Stimulated activated CD4-positive, alpha-beta T cell treated with anti-CD3 and anti-CD28 coated beads, Interleukin-2, amount 100 ng/mL, for 24 hours (primary cell): ENCODE measurements at regions not wholly inside any gene's neighbourhood (a gene's known extent, or its start where the extent isn't known, plus 50 kb on each side); places are given as distances from the start of the nearest gene placed in this dataset.
"Not testable (repeated sequence)": the region's sequence is repeated elsewhere in the genome, so short reads cannot be mapped to it uniquely, and the experiment has no call there.

Source experiments
- DNase-seq, 2 donors: peaks; one replicate each; pipeline ENCODE4 v3.0.0-alpha.2; 2020

DNA sequence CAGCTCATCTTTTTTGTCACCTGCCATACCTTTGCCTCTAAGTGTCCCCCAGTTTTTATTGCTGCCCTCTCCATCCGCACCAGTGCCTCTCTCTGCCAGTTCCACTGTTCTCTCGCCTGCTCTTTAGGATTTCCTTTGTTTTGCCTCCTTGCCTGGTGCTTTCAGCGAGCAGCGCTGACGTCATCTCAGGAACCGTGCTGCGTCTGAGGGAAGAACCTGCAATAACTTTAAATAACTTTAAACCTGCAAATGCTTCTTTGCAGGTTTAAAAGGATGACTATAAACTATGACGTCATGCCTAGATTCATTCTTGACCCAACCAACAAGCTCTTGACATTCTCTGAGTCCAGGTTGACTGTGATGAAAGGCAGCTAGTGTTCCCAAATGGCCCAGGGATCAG lies 105.1 kb downstream of the LRRC74B start:
- peak in 1 of 2 donors; percentile 15 for DNase-seq

GRCh38 chr22:21187841-21188240 lies 142.1 kb downstream of the LRRC74B start:
- not testable (repeated sequence) for DNase-seq

- DNase-seq = not testable (repeated sequence)
Observed at GRCh38 chr22:21212054-21212453, 166.3 kb downstream of the LRRC74B start.

DNA sequence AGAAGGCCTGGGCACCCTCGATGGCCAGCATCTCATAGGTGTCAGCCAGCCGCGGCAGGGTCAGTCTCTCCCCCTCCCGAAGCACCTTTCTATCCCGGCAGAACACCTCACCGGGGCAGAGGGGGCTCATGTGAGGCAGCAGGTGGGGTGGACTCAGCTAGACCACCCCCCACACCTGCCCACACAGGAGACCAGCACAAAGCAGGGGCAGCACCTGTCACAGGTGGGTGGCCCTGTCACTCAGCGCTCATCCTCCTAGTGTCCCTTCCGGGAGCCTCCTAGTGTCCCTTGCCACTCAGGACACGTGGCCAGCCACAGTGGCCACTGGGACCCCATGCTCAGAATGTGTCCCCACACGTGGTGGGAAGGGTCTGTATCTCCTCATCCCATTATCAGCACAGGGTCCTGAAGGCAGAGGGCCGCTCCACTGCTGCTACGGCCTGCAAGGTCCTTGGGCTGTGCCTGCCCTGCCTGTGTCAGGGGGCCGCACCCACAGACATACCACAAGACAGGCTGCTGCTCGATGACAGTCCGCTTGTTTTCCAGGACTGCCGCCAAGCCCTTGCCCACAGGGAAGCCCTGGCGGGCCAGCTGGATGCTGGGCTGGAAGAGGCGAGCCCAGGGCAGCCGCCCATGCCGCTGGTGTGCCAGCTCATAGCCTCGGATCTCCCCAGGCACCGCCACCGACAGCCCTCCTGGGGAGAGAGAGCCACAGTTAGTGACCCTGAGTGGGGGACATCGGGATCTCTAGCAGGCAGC lies 167.4 kb upstream of the RIMBP3B start:
- DNase-seq = not testable (repeated sequence)

DNA sequence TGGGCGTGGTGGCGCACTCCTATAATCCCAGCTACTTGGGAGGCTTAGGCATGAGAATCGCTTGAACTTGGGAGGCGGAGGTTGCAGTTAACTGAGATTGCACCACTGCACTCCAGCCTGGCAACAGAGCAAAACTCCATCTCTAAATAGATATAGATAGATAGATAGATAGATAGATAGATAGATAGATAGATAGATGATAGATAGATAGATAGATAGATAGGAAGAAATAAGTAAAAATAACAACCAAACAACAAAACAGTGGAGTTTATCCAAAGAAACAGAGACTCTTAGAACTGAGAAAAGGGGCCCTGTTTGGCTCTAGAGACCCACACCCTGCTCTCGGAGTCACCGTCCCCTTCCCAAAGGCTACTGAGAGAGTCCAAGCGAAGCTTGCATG lies 158.7 kb upstream of the RIMBP3B start:
- DNase-seq = not testable (repeated sequence)

GRCh38 chr22:21226901-21227693 lies 156.5 kb upstream of the RIMBP3B start:
- DNase-seq = not testable (repeated sequence)

DNA sequence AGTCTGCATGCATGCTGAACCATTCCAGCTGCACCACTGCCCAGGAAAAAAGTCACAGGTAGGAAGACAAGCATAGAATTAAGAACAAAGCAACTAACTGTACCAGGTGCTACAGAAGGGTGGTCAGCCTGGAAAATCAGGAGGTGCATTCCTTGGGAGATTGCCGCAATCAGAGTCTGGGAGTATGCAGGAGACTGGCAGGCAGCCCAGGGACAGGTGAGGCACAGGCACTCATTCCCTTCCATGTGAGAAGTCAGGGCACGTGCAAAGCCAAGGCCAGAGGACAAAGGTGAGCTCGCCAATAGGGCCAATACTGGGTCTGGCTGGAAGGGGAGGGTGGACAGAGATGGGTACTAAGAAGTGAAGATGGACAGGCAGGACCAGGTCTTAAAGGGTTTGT lies 132.1 kb upstream of the RIMBP3B start:
- not testable (repeated sequence) for DNase-seq

DNA sequence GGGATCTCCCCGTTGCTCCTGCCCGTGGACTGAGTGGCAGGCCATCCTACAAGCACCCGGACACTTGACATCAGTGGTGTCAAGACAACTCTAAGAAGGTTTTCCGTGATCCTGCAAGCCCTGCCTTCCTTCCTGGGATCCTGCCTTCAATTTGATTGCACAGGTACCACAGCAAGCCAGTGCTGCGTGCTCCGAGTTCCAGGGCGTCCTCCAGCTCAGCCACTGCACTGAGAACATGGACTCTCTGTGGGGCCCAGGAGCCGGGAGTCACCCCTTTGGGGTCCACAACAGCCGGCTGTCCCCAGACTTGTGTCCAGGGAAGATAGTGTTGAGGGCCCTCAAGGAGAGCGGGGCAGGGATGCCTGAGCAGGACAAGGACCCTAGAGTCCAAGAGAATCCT lies 100.9 kb upstream of the RIMBP3B start:
- not testable (repeated sequence) for DNase-seq

DNA sequence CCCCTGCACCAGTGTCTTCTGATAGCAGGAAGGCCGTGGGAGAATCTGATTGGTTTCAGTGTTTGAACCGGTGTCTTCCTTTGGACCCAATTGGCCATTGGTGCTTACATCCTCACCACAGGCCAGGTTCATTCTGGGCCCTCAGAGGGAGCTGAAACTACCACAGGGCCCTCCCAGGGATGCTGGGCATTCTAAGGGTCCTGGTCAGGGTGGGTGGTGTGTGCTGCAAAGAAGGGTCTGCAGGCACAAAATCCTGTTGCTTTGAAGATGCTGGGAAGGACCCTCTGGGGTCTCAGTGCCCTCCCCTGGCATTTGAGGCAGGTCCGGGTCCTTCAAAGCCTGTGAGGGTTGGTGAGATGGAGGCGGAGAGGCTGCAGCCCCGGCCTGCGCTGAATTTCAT lies 89.8 kb upstream of the RIMBP3B start:
- peak in 1 of 2 donors; percentile 0 for DNase-seq

DNA sequence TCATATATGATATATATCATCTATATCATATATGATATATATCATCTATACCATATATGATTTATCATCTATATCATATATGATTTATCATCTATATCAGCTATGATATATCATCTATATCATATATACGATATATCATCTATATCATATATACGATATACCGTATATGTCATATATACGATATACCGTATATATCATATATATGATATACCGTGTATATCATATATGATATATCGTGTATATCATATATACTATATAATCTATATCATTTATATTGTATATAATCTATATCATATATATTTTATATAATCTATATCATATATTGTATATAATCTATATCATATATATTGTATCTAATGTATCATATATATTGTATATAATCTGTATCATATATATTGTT lies 55.9 kb upstream of the RIMBP3B start:
- DNase-seq = not testable (repeated sequence)
